HG02884 (cell line): ENCODE measurements at regions not wholly inside any gene's neighbourhood (a gene's known extent, or its start where the extent isn't known, plus 50 kb on each side); places are given as distances from the start of the nearest gene placed in this dataset.

Source experiments
- ATAC-seq: cut with Tn5 transposase; IDR thresholded peaks from one replicate; pipeline ENCODE4 v1.9.1; 2021; ENCODE audit warnings: mild to moderate bottlenecking, moderate library complexity; ENCODE audit not compliant: unreplicated experiment

GRCh38 chr19:31908496-31909225, 436.7 kb upstream of the ZNF507 start:
- no peak for ATAC-seq

GRCh38 chr19:31910224-31910623, 435.2 kb upstream of the ZNF507 start:
- ATAC-seq = no peak

DNA sequence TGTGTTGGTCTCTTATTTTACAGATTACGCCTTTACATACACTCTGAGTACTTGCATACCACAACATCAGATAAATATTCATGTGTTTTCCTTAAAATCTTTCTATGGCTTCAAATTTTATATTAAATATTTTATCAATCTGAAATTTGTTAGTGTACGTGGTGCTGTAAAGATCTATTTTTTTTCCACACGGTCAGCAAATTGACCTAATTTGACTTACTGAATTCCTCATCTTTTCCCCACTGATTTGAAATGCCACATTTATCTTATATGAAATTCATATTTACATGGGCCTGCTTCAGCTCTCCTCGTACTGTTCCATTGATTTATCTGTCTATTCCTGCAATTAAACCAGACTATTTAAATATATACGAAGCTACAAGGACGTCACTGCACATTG, 433.8 kb upstream of the ZNF507 start:
- ATAC-seq = no peak

GRCh38 chr19:31913103-31913661, 432.2 kb upstream of the ZNF507 start:
- no peak for ATAC-seq

GRCh38 chr19:31930401-31930800, 415.0 kb upstream of the ZNF507 start:
- ATAC-seq = no peak

GRCh38 chr19:31937983-31938382, 407.4 kb upstream of the ZNF507 start:
- ATAC-seq = no peak

GRCh38 chr19:31938675-31939074, 406.7 kb upstream of the ZNF507 start:
- ATAC-seq = no peak

GRCh38 chr19:31940396-31940795, 405.0 kb upstream of the ZNF507 start:
- ATAC-seq = no peak

DNA sequence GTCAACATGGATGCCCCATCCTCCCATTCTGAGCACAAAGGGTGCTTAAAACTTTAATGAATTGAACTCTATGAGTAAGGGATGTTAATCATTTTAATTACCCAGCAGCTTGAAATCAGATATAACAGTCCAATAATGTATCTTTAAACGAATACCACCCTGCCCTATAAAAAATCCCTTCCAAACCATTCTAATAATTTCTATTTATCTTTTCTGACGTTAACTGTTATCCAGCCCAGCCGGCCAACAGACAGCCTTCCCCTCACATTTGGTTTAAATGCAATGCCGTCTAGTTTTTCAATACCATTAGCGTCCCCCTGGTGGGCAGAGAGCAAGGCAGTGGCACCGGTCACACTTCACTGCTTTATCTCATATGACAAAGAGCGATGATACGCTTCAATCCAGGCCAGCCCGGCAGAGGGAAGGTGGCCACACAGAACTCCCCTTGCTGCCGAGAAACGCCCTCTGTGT, 402.2 kb upstream of the ZNF507 start:
- no peak for ATAC-seq

DNA sequence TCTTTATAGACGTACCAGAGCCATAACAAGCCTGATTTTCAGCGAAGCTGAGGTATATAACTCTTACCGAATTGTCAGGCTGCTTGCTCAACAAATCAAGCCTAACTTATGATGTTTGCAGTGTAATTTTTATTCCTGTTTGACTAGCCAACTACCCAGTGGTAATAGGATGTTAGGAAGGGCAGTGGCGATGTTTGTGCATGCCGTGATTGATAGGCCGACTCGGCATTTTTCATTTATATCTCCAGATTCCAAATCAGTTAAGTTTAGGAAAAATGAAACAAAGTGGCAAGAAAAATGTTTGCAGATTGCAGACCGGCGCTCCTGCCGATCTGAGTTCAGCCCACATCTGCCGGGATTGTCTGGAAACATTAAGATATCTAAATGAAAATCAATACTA, 401.6 kb upstream of the ZNF507 start:
- ATAC-seq = no peak

DNA sequence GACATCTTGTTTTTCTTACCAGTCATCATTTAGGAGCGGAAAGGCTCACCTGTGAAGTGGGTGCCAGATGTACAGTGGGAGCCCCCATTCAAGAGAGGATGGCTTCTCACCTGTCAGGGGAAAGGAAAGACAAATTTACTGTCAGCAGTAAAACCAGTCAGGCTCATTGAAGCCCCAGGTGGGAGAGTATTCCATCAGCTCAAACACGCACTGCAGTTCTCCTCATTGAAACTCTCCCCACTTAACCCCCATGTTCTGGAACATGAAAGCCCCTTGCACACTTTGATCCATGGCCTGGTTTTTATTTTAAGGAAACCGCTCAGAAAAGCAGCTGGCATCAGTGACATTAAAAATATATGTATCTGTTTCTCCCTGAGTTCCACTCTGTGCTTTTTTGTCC, 401.1 kb upstream of the ZNF507 start:
- ATAC-seq = no peak

- no peak for ATAC-seq
These were observed 398.9 kb upstream of the ZNF507 start for GRCh38 chr19:31946491-31946890.

DNA sequence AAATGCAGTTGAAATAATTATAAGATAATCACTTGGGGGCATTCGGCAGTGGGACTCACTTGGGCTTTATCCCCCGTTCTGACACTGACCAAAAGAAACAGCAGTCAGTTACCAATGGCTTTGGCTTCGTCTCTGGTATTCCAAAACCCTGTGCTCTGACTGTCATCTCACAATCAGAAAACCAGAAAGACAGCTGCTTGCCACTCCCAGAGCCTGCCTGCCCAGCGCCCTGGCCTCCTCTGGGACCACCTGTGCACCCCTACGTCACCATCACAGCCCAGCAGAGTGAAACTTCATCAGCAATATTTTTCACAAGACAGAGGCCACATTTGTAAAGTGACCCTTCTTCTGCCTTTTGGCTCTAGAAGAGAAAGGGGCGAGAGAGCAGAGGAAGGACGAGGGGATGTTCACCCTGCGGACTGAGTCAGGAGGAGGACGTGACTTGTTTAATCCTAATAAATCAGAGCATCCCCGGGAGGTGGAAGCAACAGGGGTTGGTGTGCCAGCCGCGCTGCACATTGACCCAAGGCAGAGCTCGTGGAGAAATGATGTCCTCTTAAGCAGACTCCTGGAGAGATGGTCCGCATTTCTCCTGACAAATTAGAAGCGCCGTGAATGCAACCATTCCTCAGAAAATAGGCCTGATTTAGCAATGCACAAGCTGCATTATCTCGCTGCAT, 397.8 kb upstream of the ZNF507 start:
- ATAC-seq = no peak

DNA sequence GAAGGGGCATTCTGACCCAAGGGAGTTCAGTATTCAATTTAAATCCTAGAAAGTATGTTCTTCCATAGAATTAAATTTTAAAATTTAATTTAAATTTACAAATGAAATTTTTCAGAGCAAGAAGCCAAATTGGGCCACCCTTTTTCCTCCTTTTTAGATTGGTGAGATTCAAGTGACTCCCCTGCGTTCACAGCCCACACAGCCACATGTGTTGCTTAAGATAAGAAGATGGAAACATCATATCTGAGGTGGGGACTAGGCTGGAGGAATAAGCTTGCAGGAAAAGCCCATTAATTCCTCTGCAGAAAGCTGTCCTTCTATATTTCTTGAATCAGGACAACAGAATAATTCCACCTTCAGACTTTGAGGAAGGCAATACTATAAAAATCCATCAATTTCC, 392.7 kb upstream of the ZNF507 start:
- no peak for ATAC-seq

DNA sequence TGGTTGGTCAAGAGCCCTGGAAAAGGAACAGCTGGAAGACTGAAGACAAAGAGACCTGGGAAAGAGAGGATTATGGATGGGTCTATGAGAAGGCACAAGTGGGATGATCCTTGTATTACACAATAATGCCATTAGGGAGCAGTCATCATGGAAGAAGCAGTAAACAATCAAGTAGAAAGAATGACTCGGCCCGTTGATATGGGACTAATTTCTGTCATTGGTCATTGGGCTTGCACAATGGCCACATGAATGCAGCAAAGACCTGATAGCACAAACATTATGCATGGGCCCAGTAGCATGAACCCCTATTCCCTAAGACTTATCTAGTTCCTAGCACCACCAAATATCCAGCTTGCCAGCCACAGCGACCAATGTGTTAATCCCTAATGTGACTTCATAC, 390.3 kb upstream of the ZNF507 start:
- ATAC-seq = no peak

GRCh38 chr19:31955884-31956283, 389.5 kb upstream of the ZNF507 start:
- no peak for ATAC-seq

- no peak for ATAC-seq
These were observed 388.5 kb upstream of the ZNF507 start for GRCh38 chr19:31956771-31957392.

- ATAC-seq = no peak
These were observed 387.7 kb upstream of the ZNF507 start for GRCh38 chr19:31957711-31958110.

DNA sequence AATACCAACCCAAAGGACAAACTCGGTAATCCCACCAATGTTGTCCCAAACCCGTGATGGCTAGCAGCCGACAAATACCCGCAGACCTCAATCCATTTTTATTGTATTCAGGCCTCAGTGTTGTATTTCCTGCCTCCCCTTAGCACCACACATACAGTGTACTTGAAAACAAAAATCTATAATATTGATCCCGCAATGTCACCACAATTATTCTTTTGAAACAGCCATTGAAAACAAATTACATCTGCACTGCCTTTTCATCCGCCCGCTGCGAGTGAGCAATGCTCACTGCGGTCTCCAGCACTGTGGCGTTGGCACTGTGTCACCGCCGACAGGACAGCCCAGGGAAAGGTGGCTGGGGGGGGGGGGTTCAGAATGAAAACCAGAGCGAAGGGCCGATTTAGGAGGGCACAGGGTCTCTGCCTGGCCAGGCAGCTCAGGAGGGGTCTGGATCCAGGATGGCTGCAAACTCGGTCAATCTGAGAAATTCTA, 385.8 kb upstream of the ZNF507 start:
- no peak for ATAC-seq

GRCh38 chr19:31960474-31960873, 384.9 kb upstream of the ZNF507 start:
- no peak for ATAC-seq

DNA sequence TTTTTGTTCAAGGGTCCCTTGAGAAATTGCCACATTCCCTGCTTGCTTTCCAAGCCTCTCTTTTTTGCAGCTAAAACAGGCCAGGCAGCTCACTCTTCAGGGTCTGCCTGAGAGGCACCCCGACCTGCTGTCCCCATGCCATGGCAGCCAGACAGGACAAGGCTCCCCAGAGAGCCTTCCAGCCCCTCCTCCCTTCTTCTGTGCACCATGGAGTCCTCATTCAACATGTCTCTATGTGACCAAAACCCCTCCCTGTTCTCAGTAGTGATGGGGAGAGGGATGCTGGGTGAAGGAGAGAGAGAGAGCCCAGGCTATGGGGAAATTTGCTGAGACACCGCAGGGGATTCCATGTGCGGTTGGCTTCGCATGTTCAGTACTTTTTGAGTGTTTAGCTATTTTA, 384.2 kb upstream of the ZNF507 start:
- ATAC-seq = no peak

DNA sequence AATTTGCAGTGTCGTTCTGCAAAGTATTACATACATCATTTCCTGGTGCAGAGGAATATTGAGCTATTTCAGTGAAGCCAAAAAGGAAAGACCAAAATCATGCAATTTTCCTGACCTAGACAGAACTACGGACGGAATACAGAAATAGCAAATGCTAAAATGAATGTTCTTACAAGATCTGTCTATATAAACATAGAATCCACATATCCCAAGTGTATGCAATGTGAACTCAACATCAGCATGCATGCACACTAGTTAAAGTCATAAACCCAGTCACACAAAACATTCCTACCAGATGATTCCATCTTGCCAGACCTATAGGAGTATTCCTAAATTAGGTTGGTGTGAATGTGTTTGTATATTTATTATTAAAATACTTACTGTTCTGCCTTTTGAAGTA, 383.7 kb upstream of the ZNF507 start:
- no peak for ATAC-seq
